GM12878 (cell line): ENCODE measurements at regions not wholly inside any gene's neighbourhood (a gene's known extent, or its start where the extent isn't known, plus 50 kb on each side); places are given as distances from the start of the nearest gene placed in this dataset.

Experiments
- ATAC-seq: fragments of 200-7000 bp; cut with Tn5 transposase; 3 replicates; pipeline ENCODE4 v1.9.1; 2020; ENCODE audit warnings: mild to moderate bottlenecking, moderate library complexity
- BruUV-seq: library from RNA; stranded (reverse); fragments of 400-500 nt; replicated peaks from 2 replicates; lab custom pipeline; 2021; lab: Mats Ljungman, UMichigan
- CTCF ChIA-PET: fragments of 300-600 bp; sonication (Branson Sonifier 250); formaldehyde crosslinking; extraction: SDS; loops from one replicate; lab custom pipeline; 2021; ENCODE audit warnings: inconsistent platforms; lab: Yijun Ruan, JAX
- POLR2A ChIA-PET: fragments of 350-600 bp; formaldehyde crosslinking; extraction: SDS; loops from one replicate; lab custom pipeline; 2021; ENCODE audit warnings: inconsistent platforms; lab: Charles Lee
- RAD21 ChIA-PET: fragments of 300-600 bp; sonication (Branson Sonifier 250); formaldehyde crosslinking; loops from one replicate; lab custom pipeline; 2023; ENCODE audit warnings: antibody characterized with exemption; ENCODE audit not compliant: unreplicated experiment; lab: Charles Lee
- SMC1A ChIA-PET: fragments of 300-600 bp; sonication (Branson Sonifier 250); formaldehyde crosslinking; loops from one replicate; lab custom pipeline; 2023; ENCODE audit not compliant: unreplicated experiment, uncharacterized antibody; lab: Charles Lee
- DNase-seq: peaks from one replicate; pipeline ENCODE4 v3.0.0-alpha.2; 2011; ENCODE audit warnings: low read depth, low spot score
- FAIRE-seq: peaks from 3 replicates; lab custom pipeline; 2011; peaks lifted over from hg19 to GRCh38; lab: Jason Lieb, UNC
- H2AFZ ChIP-seq: 2 replicates; pipeline ENCODE4 v1.6.0; 2011; ENCODE audit warnings: low read depth, low read length, control low read depth; ENCODE audit not compliant: control insufficient read depth
- H3K27ac ChIP-seq: 2 replicates; pipeline ENCODE4 v1.5.1; 2011; ENCODE audit warnings: control low read depth; ENCODE audit not compliant: control insufficient read depth, insufficient read depth
- H3K27me3 ChIP-seq, 2 experiments: replicated peaks in 1 of 2; 2 replicates each; pipeline versions ENCODE4 v1.6.0 to v1.6.1; 2011; ENCODE audit warnings: low read length in 1 of 2; ENCODE audit not compliant: control insufficient read depth in 2 of 2, insufficient read depth in 2 of 2
- H3K36me3 ChIP-seq, 2 experiments: 2 replicates each; pipeline ENCODE4 v1.5.1; 2011; ENCODE audit warnings: low read length in 1 of 2; ENCODE audit not compliant: control insufficient read depth in 2 of 2, insufficient read depth in 2 of 2
- H3K4me1 ChIP-seq: 2 replicates; pipeline ENCODE4 v1.6.1; 2011; ENCODE audit warnings: mild to moderate bottlenecking, low read length, moderate library complexity, mixed read lengths; ENCODE audit not compliant: control insufficient read depth, insufficient read depth
- H3K4me2 ChIP-seq: 2 replicates; pipeline ENCODE4 v1.6.0; 2011; ENCODE audit warnings: control low read depth; ENCODE audit not compliant: control insufficient read depth, insufficient read depth
- H3K4me3 ChIP-seq: fragments of 200-600 bp; sonication (generic); 2 replicates; pipeline ENCODE4 v1.5.1; 2016
- H3K79me2 ChIP-seq: 2 replicates; pipeline ENCODE4 v1.6.0; 2011; ENCODE audit warnings: low read length; ENCODE audit not compliant: control insufficient read depth, insufficient read depth
- H3K9ac ChIP-seq: 2 replicates; pipeline ENCODE4 v1.8.0; 2011; ENCODE audit warnings: low read length, control low read depth, mixed read lengths; ENCODE audit not compliant: control insufficient read depth, insufficient read depth
- H3K9me3 ChIP-seq: replicated peaks from 3 replicates; pipeline ENCODE4 v1.5.1; 2011; ENCODE audit warnings: mild to moderate bottlenecking, low read length; ENCODE audit not compliant: control insufficient read depth, insufficient read depth
- H4K20me1 ChIP-seq: 2 replicates; pipeline ENCODE4 v1.6.0; 2011; ENCODE audit not compliant: control insufficient read depth, insufficient read depth
- CEBPZ ChIP-seq: fragments of 150-350 bp; IDR thresholded peaks from 2 replicates; pipeline ENCODE4 v1.6.1; 2016; ENCODE audit warnings: low read depth, low read length
- EGR1 ChIP-seq, 2 experiments: IDR thresholded peaks; 1 replicate in 1 of 2; 2 replicates in 1 of 2; pipeline ENCODE4 v1.6.1; 2011 to 2012; ENCODE audit warnings: low read depth in 2 of 2, low read length in 2 of 2, borderline replicate concordance in 1 of 2, mild to moderate bottlenecking in 1 of 2, moderate library complexity in 1 of 2
- IRF4 ChIP-seq: IDR thresholded peaks from 2 replicates; pipeline ENCODE4 v1.6.1; 2011; ENCODE audit warnings: low read depth, low read length
- IRF5 ChIP-seq: fragments of 450-650 bp; IDR thresholded peaks from 2 replicates; pipeline ENCODE4 v1.6.1; 2017; ENCODE audit warnings: borderline replicate concordance
- MTA2 ChIP-seq: fragments of 450-650 bp; IDR thresholded peaks from 2 replicates; pipeline ENCODE4 v1.6.1; 2016; ENCODE audit warnings: low read depth, mild to moderate bottlenecking, moderate library complexity
- NBN ChIP-seq: fragments of 450-650 bp; IDR thresholded peaks from 2 replicates; pipeline ENCODE4 v1.6.1; 2016
- NFXL1 ChIP-seq: fragments of 450-650 bp; IDR thresholded peaks from 2 replicates; pipeline ENCODE4 v1.6.1; 2017; ENCODE audit warnings: antibody characterized with exemption, mild to moderate bottlenecking, borderline replicate concordance
- POLR2A ChIP-seq: IDR thresholded peaks from 2 replicates; pipeline ENCODE4 v1.6.1; 2011; ENCODE audit warnings: low read depth, mild to moderate bottlenecking, low read length
- POLR2AphosphoS2 ChIP-seq: IDR thresholded peaks from 2 replicates; pipeline ENCODE4 v1.6.1; 2011; ENCODE audit warnings: low read depth, mild to moderate bottlenecking, low read length, improper control_type of control experiment, moderate library complexity
- PRDM15 ChIP-seq: fragments of 450-650 bp; formaldehyde crosslinking; IDR thresholded peaks from 2 replicates; pipeline ENCODE4 v1.4.0; 2020; ENCODE audit warnings: mild to moderate bottlenecking, moderate library complexity
- SMAD5 ChIP-seq: IDR thresholded peaks from 2 replicates; pipeline ENCODE4 v1.6.1; 2016; ENCODE audit warnings: antibody characterized with exemption, low read depth
- SUPT20H ChIP-seq: IDR thresholded peaks from 2 replicates; pipeline ENCODE4 v1.6.1; 2011; ENCODE audit warnings: low read depth, mild to moderate bottlenecking, low read length, moderate library complexity, borderline replicate concordance; ENCODE audit not compliant: control insufficient read depth
- YY1 ChIP-seq: IDR thresholded peaks from 2 replicates; pipeline ENCODE4 v1.6.1; 2011; ENCODE audit warnings: low read depth, mild to moderate bottlenecking, low read length
- ZNF24 ChIP-seq: fragments of 450-650 bp; IDR thresholded peaks from 2 replicates; pipeline ENCODE4 v1.6.1; 2017; ENCODE audit warnings: antibody characterized with exemption, mild to moderate bottlenecking
- ZSCAN29 ChIP-seq: fragments of 450-650 bp; IDR thresholded peaks from 2 replicates; pipeline ENCODE4 v1.6.1; 2017; ENCODE audit warnings: mild to moderate bottlenecking, moderate library complexity
- WGBS: methylation state at CpG from one replicate; pipeline ENCODE4 v1.1.6; 2016; ENCODE audit warnings: low lambda C conversion rate; ENCODE audit not compliant: insufficient replicate concordance, insufficient coverage; ENCODE audit errors: missing lambda C conversion rate; 5-methylcytosine and 5-hydroxymethylcytosine counted together
- in situ Hi-C: fragments of 300-500 bp; cut with MboI; formaldehyde crosslinking; loops from 9 replicates; pipeline ENCODE4 v1.14.3; 2018; ENCODE audit warnings: mixed read lengths
- intact Hi-C: fragments of 100-400 bp; cut with micrococcal nuclease; formaldehyde crosslinking; loops from one replicate; pipeline ENCODE4 v1.14.2; 2022; ENCODE audit not compliant: unreplicated experiment
- TF ChIP-seq, protein P1 (sequence below): fragments of 450-650 bp; IDR thresholded peaks from 2 replicates; pipeline ENCODE4 v1.6.1; 2016; ENCODE audit warnings: mild to moderate bottlenecking

DNA sequence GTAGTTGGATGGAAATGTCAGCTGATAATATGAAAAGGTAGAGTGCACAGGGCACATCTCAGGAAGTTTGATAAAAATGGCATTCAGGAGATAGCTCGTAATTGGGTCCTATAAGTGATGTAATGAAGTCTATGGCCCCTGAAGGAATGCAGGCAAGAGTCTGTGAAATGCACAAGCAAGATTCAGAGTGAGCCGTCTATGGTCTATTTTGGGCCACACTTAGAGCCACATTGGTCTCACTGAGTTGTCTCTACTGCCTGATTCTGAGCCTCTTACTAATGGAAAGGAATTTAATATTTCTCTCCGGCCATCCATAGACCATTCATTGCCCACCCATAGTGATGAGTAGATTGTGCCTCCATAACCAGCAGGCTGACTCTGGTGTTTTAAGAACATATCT lies 111.3 kb upstream of the KCNN2 start:
- POLR2A ChIA-PET, result no interaction called here
- SMC1A ChIA-PET, result interaction anchor here (0.6 to 1.4 kb wide), 3 partner anchors 10 to 731 kb away, joined by 3 read pairs; no protein-coding TSS in a partner anchor
- FAIRE-seq (no peak), ATAC-seq (no peak), DNase-seq (no peak)
- in situ Hi-C loops (no loop called here), intact Hi-C loops (no loop called here)
- Histone ChIP-seq H3K36me3 (no peaks in the 10 kb centered on the region), H3K9ac (no peak overlapping the region), H3K4me2 (no peak overlapping the region), H3K27ac (no peak overlapping the region), H3K4me1 (no peaks in the 10 kb centered on the region), H4K20me1 (no peaks in the 10 kb centered on the region), H3K9me3 (no peaks in the 10 kb centered on the region), H3K4me3 (no peak overlapping the region), H3K79me2 (no peaks in the 10 kb centered on the region), H3K27me3 (no peaks in the 10 kb centered on the region), H2AFZ (no peak overlapping the region)
- CTCF ChIA-PET, result no interaction called here
- 2% methylated on average over 3 of the region's 3 CpGs for WGBS
- BruUV-seq, result no TSS peak
- RAD21 ChIA-PET, result no interaction called here
- TF ChIP-seq MTA2 (no peak), NBN (no peak), PRDM15 (no peak), IRF4 (no peak), SUPT20H (no peak), EGR1 (IDR thresholded peaks at IDR 0.05; ENCODE audit: borderline replicate concordance in 1 of 2, low read depth in 2 of 2, low read length in 2 of 2) (no peak), POLR2A (no peak), YY1 (no peak), SMAD5 (no peak), NFXL1 (no peak), CEBPZ (no peak), ZSCAN29 (no peak), POLR2AphosphoS2 (no peak), ZNF24 (no peak), IRF5 (no peak)
- TF ChIP-seq, protein P1, sequence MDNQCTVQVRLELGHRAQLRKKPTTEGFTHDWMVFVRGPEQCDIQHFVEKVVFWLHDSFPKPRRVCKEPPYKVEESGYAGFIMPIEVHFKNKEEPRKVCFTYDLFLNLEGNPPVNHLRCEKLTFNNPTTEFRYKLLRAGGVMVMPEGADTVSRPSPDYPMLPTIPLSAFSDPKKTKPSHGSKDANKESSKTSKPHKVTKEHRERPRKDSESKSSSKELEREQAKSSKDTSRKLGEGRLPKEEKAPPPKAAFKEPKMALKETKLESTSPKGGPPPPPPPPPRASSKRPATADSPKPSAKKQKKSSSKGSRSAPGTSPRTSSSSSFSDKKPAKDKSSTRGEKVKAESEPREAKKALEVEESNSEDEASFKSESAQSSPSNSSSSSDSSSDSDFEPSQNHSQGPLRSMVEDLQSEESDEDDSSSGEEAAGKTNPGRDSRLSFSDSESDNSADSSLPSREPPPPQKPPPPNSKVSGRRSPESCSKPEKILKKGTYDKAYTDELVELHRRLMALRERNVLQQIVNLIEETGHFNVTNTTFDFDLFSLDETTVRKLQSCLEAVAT, result no peak
